GM18909 (cell line): ENCODE measurements at regions not wholly inside any gene's neighbourhood (a gene's known extent, or its start where the extent isn't known, plus 50 kb on each side); places are given as distances from the start of the nearest gene placed in this dataset.

Experiments
- ATAC-seq: cut with Tn5 transposase; IDR thresholded peaks from one replicate; pipeline ENCODE4 v1.9.1; 2021; ENCODE audit warnings: mild to moderate bottlenecking; ENCODE audit not compliant: unreplicated experiment, poor library complexity

GRCh38 chr12:67370979-67371378, 101.8 kb downstream of the CAND1 start:
- no peak for ATAC-seq

DNA sequence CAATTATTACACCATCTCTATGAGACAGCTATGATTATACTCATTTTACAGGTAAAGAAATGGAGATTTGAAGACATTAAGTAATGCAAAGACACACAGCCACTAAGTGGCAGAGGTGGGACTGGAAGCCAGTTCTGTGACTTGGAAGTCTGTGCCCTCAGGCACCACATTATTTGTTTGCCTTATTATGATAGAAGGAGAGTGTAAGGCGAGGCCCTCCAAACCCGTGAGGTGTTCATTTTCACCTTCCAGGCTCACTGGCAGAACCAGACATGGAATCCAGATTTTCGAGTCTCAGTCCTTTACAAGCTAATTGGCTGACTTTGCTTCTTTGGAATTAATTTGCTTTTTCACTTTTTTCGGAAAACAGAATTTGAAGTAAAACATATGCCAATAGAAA, 107.9 kb downstream of the CAND1 start:
- no peak for ATAC-seq

DNA sequence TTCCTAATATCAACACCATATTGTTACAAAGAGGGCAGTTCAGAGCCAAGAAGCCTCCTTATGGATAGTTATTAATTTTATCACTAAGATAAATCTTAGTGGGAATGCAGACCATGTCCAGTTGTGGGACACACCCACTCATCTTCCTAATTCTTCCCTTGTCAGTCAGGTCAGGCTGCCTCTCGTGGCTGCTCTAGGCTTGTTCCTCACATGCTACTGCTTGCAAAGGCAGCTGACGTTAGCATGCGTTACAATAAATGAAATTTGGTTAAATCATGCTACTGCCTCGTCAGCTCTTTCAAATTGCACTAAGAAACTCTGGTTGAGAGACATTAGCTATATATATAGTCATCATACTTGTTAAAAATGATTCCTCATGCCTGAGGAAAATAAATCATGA, 108.4 kb downstream of the CAND1 start:
- ATAC-seq, result no peak

DNA sequence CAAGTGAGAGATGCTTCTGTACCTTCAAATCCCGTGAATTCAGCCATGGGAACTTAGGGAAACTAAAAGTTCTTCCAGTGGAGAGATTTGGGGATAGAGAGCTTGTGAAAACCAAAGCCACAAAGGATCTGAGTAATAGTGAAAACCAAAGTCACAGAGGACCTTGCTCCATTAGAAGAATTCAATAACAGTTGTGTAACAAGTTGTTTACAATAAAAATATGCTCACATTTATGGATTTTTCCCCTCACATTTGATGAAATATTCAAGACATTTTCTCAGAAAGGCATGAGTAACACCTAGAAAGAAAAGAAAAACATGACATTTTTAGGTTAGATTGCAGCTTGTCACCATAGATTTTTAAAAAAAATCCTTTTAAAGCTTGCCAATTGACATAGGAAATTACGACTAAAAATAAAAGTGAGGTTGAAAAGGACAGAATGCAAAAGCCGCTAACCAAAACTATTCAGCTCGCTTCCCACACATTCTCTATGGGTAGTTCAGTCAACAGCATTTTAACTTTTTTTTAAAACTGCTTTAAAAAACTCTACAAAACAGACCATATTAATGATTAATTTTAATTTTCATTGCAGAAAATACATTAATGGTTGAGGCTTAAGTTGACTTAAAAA, 113.2 kb downstream of the CAND1 start:
- no peak for ATAC-seq

DNA sequence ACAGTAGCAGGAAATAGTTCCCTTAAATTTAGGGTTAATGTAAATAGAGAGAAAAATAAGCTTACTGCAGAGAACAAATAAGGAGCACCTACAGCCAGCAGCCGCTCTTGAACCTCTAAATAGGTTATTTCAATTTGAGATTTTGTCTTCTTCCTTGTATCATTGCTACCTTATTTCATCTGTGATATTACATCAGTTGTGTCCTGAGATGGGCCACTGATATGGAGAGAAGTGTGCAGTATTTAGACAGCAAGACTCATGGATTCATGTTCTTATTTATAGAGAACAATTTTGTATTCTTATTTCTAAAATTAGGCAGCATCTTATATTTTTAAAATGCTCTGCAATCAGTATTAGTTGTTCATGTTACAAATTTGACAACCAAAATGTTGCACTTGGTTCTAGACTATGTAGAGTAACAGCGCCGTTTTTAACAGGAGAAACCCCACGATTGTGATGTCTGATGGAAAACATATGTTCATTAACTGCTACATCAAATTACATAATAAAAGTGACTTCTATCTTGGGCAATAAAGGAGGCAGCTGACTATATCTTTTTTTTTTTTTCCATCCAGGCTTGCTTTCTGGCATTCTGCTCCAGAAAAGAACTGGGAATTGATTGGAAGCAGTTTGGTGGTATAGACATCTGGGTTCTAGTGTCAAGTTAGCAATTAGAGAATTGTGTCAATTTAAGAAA, 117.9 kb downstream of the CAND1 start:
- no peak for ATAC-seq

DNA sequence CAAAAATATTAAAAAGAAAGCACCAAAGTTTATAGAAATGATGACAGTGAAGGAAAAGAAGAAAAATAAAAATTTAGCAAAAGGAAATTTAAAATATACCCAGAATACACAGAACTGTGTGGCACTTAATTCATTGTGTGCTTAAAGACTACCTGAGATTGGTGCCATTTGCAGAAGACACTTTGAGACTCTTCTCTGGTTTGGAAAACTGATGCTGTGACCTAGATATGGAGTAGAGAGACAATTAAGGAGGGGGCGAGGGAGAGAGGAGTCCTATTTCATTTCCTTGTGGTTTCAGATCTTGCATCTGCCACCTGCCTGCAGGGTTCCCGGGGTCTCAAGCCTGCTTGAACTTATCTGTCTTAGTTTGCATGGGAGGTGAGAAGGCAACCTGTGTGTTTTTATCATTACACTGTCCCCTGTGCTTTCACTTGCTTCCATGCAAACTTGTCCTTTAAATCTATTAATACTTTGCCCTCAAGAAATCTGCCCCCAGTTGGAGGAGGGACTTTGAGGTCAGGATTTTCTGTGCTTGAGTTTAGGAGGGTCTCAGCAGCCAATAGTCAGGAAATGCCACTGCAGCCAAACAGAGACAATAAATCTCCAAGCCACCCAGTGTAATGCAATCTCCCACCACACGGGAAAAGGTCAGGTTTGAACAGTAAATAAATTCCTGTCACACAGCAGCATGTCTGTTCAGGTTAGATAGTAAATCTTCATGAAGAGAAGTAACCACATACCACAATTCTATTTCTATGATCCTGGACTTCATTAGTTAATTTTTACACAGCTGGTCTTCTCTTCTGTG, 119.4 kb downstream of the CAND1 start:
- peak; percentile 43 for ATAC-seq

DNA sequence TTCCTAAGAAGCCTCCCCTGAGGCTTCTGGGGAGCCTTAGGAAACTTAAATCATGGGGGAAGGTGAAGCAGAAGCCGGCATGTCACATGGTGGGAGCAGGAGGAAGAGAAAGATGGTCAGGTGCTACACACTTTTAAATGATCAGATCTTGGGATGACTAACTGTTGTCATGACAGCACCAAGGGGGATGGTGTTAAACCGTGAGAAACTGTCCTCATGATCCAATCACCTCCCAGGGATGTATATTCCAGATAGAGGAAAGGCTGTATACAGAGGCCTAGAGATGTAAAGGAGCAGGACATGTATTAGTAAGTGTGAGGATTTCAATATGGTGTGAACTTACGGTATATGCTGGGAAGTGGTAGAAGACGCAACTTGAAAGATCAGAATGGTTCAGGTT, 121.1 kb downstream of the CAND1 start:
- ATAC-seq, result no peak

GRCh38 chr12:67391034-67391433, 121.9 kb downstream of the CAND1 start:
- no peak for ATAC-seq

GRCh38 chr12:67391656-67392055, 122.5 kb downstream of the CAND1 start:
- ATAC-seq, result no peak

DNA sequence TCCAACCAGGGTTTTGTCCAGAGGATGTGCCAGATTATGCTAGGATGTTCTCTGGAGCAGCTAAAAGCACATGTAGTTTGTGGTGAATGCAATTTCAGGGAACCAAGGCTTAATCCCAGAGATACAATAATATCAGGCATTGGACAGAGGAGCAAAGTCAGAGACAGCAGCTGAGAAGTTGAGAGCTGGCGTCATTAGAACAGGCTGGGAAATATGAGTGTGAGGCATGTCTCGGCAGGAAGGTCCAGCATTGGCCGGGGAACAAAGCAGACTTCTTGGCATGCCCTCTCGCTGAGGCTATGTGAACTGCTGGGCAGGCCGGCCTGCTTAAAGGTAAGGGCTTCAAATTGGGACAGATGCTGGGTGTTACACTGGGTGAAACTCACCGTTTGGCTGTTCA, 125.4 kb downstream of the CAND1 start:
- no peak for ATAC-seq

GRCh38 chr12:67400742-67401141, 131.6 kb downstream of the CAND1 start:
- ATAC-seq, result no peak

DNA sequence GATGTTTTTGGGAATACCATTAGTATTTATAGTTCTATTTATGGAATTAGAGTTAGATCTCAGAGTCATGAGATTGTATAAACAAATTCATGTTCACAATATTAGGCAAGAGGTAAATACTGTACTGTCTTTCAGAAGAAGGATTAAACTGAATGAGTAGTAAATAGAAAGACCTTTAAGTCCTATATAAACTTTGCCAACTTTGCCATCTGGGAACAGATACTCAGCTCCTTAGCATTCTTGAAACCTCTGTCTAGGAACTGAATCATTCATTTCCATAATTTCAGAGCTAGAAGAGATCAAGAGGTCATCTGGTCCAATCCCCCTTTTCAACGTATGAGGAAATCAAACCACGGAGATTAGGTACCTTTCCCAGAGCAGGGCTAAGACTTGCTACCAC, 141.1 kb downstream of the CAND1 start:
- no peak for ATAC-seq

- ATAC-seq, result no peak
Measured at GRCh38 chr12:67410667-67411067, 141.5 kb downstream of the CAND1 start.

DNA sequence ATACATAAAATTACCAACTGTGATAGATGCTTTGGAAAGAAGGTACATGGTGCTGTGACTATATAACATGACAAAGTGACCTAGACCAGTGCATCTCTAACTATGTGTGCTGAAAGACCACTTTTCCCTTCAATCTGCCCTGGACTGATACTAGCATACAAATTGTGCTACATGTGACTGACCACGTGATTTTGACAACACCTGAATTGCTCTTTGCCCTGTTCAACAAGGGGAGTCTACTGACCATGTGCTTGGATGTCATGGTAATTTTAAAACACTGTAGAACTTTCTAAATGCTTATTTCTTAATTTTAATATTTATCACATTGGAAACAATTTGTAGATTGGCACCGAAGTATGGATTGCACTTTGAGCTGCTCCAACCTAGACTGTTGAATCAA, 142.4 kb downstream of the CAND1 start:
- ATAC-seq, result no peak

DNA sequence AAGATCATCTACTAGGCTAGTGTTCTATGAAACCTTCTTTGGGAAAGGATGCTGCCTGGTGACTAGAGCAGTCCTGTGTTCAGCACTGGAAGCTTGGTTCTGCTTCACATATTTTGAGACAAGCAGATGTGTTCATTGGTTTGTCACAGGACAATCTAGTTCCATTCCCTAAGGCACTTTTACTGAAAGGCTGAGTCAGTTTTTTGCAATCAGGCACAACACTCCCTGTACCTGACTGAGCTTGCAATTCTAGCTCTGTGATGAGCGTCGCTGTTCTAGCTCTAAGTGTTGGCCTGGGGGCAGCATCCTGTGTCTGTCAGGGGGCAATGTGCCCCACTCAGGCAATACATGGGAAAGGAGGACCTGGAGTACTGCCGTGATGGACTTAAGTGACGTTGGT, 144.4 kb downstream of the CAND1 start:
- no peak for ATAC-seq

DNA sequence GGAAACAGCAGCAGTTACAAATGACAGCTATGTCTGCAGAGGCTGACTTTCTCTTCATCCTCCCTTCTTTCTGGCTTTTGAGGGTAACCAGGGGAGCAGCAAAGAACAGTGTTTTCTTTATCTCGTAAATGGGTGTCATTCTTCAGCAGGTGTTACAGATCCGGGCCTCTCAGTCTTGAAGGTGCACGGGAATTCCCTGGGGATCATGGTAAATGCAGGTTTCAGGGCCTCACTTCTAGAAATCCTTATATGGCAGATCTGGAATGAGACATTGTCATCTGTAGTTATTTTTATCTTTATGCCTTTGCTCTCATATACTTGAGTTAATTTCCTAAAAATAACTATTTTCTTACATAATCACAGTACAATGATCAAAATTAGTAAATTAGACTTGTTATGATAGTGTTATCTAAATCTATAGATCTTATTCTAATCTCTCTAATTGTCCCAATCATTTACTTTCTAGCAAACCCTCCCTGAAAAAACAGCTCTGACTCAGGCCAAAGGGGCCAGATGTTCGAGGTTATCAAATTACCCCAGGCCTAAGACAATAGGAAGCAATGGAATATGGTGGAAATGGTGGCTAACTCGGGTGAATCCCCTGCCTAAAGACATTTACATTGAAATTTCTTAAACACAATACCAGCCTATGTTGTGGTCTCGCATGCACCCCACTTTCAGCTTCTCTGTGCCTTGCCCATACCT, 145.0 kb downstream of the CAND1 start:
- ATAC-seq, result no peak

DNA sequence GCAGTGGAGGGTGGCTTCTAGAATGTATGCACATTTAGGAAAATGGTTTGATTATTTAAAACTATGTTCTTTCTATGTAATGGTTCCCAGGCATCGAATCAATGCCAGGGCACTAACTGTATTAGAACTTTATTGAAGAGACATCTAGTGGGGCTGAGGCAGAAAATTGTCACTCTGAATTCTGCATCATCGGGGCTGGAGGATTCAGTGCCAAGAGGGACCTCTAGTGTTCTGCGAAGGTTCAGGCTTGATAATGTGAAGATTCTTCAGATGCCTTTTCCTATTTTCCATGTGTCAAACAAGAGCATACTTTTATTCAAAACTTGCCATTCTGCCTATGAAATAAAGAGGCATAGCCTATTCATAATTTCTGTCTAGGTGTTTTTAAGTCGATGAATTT, 146.3 kb downstream of the CAND1 start:
- no peak for ATAC-seq

DNA sequence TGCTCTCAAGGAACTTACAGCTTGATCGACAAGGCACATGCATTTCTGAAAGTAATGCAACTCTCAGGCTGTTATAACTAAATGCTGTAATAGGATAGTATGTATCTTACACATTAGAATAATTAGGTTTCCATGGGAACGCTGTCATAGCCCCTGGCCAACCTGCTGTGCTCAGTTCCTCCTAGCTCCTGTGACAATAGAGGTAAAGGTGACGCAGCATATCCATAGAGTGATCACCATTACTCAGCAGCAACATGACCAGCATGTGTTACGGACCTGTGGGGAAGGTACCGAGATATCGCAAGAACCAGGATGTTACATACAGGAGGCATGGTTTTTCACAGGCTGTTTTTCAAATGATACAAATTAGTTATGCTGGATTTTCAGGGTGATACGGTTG, 150.7 kb downstream of the CAND1 start:
- ATAC-seq, result no peak

- no peak for ATAC-seq
Measured at GRCh38 chr12:67420506-67420905, 151.3 kb downstream of the CAND1 start.

- no peak for ATAC-seq
Measured at GRCh38 chr12:67422081-67422480, 152.9 kb downstream of the CAND1 start.

DNA sequence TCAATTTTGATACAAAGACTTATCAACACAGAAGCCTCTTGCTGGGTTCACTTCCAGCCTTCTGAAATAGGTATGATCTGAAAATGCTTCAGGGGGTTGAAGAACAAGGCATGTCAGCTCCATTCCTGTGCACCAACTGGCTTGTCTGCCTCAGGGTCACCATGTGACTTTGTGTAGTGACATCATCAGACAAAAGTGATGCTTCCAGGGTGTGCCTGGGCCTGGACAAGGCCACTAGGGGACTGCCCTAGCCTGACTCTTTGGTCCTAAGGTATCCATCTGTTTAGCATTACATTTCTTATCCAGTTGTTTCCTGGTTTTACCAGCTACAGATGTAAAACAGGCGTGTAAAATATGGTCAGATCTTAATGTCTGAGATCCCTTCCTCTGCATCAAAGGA, 155.6 kb downstream of the CAND1 start:
- no peak for ATAC-seq
